Mucosa of gallbladder (tissue), 1 donor: ENCODE measurements at regions not wholly inside any gene's neighbourhood (a gene's known extent, or its start where the extent isn't known, plus 50 kb on each side); places are given as distances from the start of the nearest gene placed in this dataset.

Experiments
- DNase-seq: peaks from one replicate; pipeline ENCODE4 v3.0.0-alpha.2; 2020; ENCODE audit warnings: low spot score
- donor health status: DM: no; HTN: no; CAD: no.

- DNase-seq = no peak
Observed at GRCh38 chr2:41061356-41061755, 609.5 kb upstream of the SLC8A1 start.

GRCh38 chr2:41062336-41062735 is 610.4 kb upstream of the SLC8A1 start:
- DNase-seq = no peak

GRCh38 chr2:41066168-41066567 is 614.3 kb upstream of the SLC8A1 start:
- no peak for DNase-seq

- no peak for DNase-seq
Observed at GRCh38 chr2:41068740-41069139, 616.9 kb upstream of the SLC8A1 start.

- no peak for DNase-seq
Observed at GRCh38 chr2:41078341-41078740, 626.5 kb upstream of the SLC8A1 start.

GRCh38 chr2:41079011-41079410 is 627.1 kb upstream of the SLC8A1 start:
- no peak for DNase-seq

- DNase-seq = no peak
Observed at GRCh38 chr2:41084321-41084720, 632.4 kb upstream of the SLC8A1 start.

- no peak for DNase-seq
Observed at GRCh38 chr2:41087946-41088345, 636.1 kb upstream of the SLC8A1 start.

GRCh38 chr2:41101281-41101680 is 649.4 kb upstream of the SLC8A1 start:
- DNase-seq = no peak

GRCh38 chr2:41109744-41110143 is 657.9 kb upstream of the SLC8A1 start:
- no peak for DNase-seq

GRCh38 chr2:41111836-41112627 is 660.1 kb upstream of the SLC8A1 start:
- DNase-seq = no peak

GRCh38 chr2:41116106-41116797 is 664.4 kb upstream of the SLC8A1 start:
- DNase-seq = no peak

GRCh38 chr2:41119489-41119888 is 667.6 kb upstream of the SLC8A1 start:
- DNase-seq = no peak

GRCh38 chr2:41123341-41123740 is 671.5 kb upstream of the SLC8A1 start:
- no peak for DNase-seq

GRCh38 chr2:41127351-41127750 is 675.5 kb upstream of the SLC8A1 start:
- no peak for DNase-seq

GRCh38 chr2:41129988-41130387 is 678.1 kb upstream of the SLC8A1 start:
- no peak for DNase-seq

- no peak for DNase-seq
Observed at GRCh38 chr2:41137031-41137430, 685.1 kb upstream of the SLC8A1 start.

GRCh38 chr2:41141146-41141791 is 689.4 kb upstream of the SLC8A1 start:
- no peak for DNase-seq

GRCh38 chr2:41142478-41142877 is 690.6 kb upstream of the SLC8A1 start:
- DNase-seq = no peak

GRCh38 chr2:41145066-41145465 is 693.2 kb upstream of the SLC8A1 start:
- DNase-seq = no peak

GRCh38 chr2:41149054-41149453 is 697.2 kb upstream of the SLC8A1 start:
- no peak for DNase-seq

GRCh38 chr2:41151746-41152145 is 699.9 kb upstream of the SLC8A1 start:
- no peak for DNase-seq

- no peak for DNase-seq
Observed at GRCh38 chr2:41152318-41152717, 700.4 kb upstream of the SLC8A1 start.
